ENCODE measurements at regions not wholly inside any gene's neighbourhood (a gene's known extent, or its start where the extent isn't known, plus 50 kb on each side); places are given as distances from the start of the nearest gene placed in this dataset.

DNA sequence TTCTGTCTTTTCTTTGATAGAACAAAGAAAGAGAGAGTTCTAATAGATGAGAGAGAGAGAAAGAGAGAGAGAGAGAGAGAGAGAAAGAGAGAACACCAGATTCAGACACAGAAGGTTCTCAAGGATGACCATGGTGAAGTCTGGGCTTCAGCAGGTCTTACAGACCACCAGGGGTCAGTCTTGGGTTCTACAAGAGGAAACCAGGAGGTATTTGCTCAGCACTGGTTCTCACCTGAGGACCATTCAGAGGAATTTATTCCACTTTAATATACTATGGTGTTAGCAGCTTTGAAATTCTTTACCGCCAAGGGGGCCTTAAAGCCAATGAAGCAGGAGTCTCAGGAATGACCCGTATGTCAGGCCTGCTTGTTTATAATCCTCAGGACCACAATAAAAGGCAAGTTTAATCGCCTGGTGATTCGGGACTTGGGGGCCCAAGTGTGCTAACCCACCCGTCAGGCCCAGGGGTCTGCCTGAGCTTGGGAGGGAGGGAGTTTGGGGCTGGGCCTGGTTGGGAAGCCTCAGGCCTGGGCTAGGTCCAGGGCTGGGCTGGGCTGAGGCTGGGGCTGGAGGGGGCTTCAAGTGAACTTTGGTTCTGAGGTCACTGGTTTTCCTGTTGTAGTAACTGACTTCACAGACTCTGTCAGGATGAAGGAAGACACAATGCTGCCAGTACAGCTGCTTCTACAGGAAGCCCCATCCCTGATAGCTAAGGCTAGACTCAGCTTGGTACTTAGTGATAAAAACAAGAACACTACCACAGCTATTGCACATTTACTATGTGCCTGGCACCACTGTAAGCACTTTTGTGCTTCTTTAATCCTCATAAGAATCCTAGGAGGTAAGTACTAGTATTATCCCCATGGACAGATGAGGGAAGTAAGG lies 179.2 kb upstream of the ZBED5 start:
- peak; percentile 72 for DNase-seq

DNA sequence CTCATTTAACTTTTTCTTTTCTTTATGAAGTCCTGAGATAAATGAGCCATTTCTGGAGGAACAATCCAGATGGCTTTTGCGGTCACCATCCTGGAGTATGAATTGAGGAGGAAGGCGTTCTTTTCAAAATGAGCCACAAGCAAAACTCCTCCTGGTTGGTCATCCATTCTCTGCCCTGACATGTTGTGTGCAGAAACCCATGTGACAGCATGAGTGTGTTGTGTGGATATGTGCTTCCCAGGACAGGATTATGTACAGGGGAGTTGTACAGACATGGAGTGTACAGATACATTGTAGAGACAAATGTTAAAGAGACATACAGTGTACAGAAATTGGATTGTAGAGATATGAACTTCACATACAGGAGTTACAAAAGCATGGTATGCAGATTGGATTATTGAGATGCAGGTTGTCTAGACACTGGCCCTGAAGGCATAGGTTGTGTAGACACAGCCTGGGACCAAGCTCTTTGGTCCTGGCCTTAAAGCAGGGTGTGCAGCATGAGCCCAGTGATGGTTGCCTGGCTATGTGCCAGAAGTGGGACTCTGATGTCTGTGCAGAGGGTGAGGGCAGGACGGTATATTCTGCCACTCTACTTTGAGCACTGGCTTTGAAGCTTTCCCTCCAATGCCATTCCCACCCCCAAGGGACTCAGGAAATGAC lies 178.5 kb upstream of the ZBED5 start:
- no peak for DNase-seq

DNA sequence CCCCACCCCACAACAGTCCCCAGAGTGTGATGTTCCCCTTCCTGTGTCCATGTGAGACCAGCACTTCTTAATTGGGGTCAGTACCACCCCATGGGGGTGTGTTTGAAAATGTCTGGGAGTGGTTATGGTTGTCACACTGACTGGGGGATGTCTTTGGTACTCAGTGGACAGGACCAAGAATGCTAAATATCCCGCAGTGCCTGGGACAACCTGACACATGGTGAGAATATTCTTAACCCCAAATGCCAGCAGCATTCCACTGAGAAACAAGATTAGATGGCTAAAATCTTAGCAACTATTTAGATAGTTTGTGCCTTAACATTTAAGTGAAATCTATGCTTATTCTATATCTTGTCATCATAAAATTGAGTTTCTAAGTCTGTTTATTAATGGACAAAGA lies 177.5 kb upstream of the ZBED5 start:
- DNase-seq, result no peak

DNA sequence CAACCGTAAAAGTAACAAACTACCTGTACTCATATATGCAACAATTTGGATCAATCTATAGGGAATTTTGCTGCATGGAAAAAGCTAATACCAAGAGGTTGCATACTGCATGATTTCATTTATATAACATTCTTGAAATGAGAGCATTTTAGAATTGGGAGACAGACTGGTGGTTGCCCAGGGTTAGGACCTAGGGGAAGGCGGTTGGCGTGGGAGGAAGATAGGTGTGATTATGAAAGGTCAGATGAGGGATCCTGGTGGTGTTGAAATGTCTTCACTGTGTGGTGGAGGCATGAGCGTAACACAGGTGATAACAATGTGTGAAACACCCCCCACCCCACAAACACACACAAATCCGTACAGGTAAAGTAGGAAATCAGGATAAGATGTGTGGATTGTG lies 176.6 kb upstream of the ZBED5 start:
- DNase-seq, result no peak

- DNase-seq, result no peak
Measured at GRCh38 chr11:11032066-11032465, 174.2 kb upstream of the ZBED5 start.

DNA sequence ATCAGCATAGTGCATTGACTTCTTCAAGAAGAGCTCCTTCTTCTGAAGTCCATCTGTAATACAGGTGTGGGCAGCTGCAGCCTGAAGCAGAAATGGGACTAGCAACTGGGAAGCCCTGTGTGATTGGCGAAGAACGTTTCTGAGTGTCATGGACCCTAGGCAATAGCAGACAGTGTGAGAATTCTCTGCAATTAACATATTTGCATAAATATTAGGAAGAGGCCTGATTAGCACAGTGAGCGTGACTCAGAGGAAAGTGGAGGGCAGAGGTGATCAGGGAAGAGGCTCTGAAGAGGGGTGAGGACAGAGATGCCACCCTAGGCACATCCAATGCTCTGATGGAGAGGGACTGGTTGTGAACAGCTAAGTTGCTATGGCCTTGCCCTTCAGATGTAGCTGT lies 171.2 kb upstream of the ZBED5 start:
- no peak for DNase-seq

DNA sequence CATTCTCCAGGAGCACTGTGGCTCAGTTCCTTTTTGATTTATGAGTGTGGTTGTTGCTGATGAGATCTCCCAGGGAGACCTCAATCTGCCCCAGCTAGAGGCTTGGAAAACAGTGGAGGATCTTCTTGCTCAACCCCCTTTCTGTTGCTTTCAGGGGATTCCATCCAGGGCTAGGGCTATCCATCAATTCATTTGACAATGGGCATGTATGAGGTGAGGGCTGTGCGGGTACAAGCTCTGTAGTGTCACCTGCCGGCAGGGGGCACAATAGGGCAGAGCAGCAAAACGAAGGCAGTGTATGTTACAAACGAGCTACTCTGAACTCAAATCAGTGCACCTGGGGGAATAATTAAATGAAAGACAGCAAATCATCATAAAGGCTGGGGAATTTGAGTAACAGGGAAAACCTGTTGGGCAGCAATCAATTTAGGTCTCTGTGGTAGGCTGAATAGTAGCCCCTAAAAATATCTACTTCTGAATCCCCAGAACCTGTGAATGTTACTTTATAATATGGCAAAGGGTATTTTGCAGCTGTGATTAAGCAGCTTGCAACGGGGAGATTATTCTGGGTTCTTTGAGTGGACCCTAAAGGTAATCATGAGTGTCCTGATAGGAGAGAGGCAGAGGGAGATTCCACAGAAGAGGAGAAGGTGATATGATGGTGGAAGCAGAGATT lies 170.3 kb upstream of the ZBED5 start:
- peak; percentile 36 for DNase-seq

- no peak for DNase-seq
Measured at GRCh38 chr11:11027288-11027687, 169.4 kb upstream of the ZBED5 start.

- no peak for DNase-seq
Measured at GRCh38 chr11:11025087-11025486, 167.2 kb upstream of the ZBED5 start.

- DNase-seq, result no peak
Measured at GRCh38 chr11:11022125-11022730, 164.4 kb upstream of the ZBED5 start.

DNA sequence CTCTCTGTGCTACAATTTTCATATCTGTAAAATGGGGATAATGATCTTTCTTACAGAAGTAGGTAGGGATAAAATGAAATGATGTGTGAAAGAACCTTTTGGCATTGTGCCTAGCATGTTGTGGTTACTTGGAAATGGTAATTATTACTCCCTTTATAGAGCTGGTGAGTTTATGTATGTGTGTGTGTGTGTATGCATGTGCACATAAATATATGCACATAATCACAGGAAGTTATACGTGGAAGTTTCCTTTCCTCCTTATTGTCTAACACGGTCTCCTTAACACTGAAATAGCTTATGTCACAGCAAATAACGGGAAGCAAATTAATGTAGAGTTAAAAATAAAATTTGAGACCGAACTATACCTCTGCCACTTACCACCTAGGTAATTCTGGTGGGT lies 163.7 kb upstream of the ZBED5 start:
- no peak for DNase-seq

- DNase-seq, result no peak
Measured at GRCh38 chr11:11020747-11021149, 162.9 kb upstream of the ZBED5 start.

GRCh38 chr11:11020219-11020726 lies 162.4 kb upstream of the ZBED5 start:
- no peak for DNase-seq

DNA sequence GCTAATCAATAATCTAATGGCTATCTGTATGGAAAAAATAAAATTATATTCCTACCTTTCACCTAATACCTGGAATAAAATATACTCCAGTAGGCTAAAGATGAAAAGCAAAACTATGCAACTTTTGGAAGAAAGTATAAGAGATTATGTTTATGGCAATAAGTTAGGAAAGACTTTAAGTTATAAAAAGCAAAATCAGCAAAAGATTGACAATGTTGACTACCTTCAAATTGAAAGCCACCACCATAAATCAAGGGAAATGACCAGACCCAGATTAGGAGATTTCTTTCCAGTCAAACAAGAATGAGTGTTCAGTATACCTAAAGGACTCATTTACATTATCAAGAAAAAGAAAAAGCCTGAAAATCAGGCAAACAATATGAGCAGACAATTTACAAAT lies 159.1 kb upstream of the ZBED5 start:
- DNase-seq, result no peak

GRCh38 chr11:11016068-11016467 lies 158.2 kb upstream of the ZBED5 start:
- DNase-seq, result no peak

GRCh38 chr11:11011617-11012016 lies 153.8 kb upstream of the ZBED5 start:
- DNase-seq, result no peak

- DNase-seq, result no peak
Measured at GRCh38 chr11:11010624-11011127, 152.8 kb upstream of the ZBED5 start.

DNA sequence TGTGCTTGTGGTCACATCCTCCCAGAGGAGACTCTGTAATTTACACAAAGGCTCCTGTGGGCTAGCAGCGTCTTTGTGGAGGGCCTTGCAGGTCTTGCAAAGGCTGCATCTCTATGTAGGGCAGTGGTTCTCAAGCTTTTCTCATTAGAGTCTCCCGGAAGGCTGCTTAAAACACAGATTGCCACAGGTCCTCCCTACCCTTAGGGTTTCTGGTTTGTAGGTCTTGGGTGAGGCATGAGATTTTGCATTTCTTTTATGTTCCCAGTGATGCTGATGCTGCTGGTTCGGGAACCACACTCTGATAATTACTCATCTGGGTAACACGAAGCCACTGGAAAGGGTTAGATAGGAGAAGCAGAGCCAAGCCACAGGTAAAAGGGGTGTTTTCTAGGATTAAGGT lies 151.3 kb upstream of the ZBED5 start:
- DNase-seq, result no peak

DNA sequence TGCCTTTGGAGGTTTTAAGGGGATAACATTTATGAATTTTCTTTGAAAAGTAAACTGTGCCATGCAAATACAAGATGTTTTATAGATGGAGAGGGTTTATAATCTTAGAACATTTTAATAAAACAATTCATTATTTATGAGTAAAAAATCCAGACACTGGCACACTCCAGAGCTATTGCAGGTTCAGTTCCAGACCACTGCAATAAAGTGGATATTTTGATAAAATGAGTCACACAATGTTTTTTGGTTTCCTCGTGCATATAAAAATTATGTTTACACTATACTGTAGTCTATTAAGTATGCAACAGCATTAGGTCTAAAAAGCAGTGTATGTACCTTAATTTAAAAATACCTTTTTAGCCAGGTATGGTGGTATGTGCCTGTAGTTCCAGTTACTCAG lies 146.2 kb upstream of the ZBED5 start:
- DNase-seq, result no peak

- DNase-seq, result no peak
Measured at GRCh38 chr11:11003226-11003625, 145.4 kb upstream of the ZBED5 start.

GRCh38 chr11:11000579-11001283 lies 142.9 kb upstream of the ZBED5 start:
- no peak for DNase-seq

- no peak for DNase-seq
Measured at GRCh38 chr11:10998674-10999073, 140.8 kb upstream of the ZBED5 start.
